ENCODE measurements at regions not wholly inside any gene's neighbourhood (a gene's known extent, or its start where the extent isn't known, plus 50 kb on each side); places are given as distances from the start of the nearest gene placed in this dataset.
"Not testable (repeated sequence)": the region's sequence is repeated elsewhere in the genome, so short reads cannot be mapped to it uniquely, and the experiment has no call there.

DNA sequence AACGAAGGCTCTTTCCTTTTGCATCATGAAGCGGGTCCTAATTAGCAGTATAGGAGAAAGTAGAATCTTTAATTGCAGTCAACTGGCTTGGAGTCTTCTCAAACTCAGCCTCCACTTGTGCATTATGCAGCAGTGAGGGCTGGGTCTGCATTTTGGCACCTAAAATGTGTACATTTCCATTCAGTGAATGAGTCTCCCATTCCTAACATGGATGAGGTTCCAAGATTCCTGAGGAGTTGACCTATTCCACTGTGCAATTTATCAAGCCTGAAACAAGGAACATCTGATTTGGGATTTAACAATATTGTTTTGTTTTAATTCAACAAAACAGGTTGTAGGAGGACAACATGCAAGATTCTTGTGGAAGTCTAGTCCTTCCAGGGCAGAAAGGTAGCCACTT is 171.8 kb upstream of the S1PR3 start:
- DNase-seq = no peak

- no peak for DNase-seq
Observed at GRCh38 chr9:88820055-88820454, 171.2 kb upstream of the S1PR3 start.

DNA sequence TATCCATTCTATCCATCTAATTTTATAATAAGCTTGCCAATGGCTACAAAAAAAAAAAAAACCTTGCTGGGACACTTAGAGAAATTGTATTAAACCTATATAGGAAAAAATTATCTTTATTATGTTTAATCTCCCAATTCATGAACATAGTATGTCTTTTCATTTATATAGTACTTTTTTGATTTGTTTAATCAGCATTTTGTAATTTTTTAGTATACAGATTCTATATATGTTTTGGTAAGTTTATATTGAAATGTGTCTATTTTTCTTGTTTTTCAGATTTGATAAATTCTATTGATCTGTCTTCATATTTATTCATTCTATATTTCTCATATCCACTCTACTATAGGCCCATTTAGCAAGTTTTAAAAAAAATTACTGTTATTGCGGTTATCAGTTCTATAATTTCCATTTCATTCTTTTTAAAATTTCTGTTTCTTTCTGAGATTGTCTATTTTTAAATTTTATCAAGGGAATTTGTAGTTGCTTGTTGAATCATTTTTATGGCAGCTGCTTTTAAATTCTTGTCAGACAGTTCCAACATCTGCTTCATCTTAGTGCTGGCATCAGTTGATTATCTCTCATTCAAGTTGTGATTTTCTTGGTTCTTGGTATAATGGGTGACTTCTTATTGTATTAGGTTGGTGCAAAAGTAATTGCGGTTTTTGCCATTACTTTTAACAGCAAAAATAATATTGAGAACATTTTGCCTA is 170.1 kb upstream of the S1PR3 start:
- no peak for DNase-seq

GRCh38 chr9:88821746-88822106 is 169.5 kb upstream of the S1PR3 start:
- no peak for DNase-seq

DNA sequence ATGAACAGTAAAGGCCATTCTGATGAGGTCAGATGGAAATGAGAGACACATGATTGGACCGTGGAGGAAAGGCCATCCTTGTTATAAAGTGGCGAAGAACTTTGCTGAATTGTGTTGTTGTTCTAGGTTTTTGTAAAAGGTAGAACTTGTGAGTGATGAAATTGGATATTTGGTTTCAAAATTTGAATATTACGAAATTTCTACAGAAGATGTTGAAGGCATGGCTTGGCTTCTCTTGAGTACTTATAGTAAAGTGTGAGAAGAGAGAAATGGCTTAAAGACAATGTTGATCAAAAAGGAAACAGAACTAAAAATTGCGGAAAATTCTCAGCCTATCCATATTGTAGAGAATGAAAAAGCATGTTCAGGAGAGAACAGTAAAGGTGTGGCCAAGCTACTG is 166.6 kb upstream of the S1PR3 start:
- no peak for DNase-seq

GRCh38 chr9:88826181-88826580 is 165.1 kb upstream of the S1PR3 start:
- no peak for DNase-seq

DNA sequence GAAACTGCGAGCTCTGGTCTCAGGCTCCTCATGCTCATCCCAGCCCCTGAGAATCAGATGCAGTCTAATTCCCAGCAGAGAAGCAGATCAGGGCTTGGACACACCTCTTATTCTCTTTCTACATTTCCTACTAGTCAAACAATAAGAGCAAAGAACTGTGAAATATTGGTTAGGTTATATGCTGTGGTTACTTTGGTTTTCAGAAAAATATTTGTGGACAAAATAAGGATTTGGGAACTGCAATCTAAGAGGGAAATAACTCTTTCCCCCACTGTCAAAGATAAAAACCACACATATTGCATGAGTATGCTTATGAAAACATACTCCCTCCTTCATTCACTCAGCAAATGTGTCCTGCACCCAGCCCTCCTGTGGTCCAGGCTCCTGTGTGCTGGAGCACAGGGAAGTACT is 164.5 kb upstream of the S1PR3 start:
- DNase-seq = no peak

DNA sequence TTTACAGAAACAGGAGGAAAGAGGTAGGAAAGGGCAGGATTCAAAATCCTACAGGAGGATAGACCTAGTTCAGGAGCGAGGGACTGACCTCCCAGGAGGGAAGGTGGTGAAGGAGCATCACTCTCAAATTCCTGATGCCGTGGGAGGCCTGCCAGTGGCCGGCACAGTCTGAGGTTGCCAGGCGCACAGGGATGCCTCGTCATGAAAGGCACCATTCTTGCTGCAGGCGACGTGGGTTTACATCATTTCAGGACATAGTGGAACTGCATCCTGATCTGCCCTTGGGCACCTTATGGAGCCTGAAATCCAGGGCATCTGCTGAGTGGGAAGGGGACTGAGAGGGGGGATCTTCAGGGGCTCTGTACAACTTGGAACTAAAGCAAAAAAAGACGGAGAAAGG is 163.2 kb upstream of the S1PR3 start:
- no peak for DNase-seq

DNA sequence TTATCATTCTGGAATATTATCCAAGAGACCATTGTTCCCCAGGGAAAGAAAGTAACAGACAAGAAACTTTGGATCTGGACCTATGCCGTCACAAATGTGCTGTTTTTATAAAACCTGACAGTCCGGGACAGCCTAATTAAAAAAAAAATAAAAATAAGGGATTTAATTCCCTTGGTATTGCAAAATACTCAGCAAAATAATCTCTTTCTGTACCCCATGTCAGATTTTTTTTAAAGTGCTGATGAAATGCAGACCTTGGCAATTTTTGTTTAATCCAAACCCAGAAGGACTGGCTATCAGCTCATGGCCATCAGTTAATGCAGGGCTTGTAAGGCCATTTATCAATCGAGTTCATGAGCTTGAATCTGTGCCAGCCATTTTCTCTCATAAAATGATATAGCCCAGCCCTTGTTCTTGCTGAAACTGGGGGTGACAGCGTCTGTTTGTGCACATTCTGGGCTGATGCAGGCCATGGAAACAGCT is 162.7 kb upstream of the S1PR3 start:
- no peak for DNase-seq

DNA sequence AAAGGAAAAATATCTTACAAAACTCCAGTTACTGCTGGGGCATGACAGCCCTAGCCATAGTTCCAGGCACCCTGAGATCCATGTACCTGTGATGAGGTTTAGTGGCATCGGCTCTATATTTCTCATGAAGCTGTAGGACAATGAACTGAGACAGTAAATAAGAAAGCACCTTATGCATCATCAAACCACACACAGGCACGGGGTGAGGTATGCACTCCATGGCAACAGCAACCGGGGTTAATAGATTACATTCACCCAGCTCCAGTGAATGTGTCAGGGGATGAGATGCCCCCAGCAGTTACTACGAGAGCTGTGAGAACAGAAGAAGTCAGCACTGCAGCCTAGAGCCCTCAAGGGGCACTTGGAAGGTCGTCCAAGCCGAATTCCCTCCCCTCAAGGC is 162.0 kb upstream of the S1PR3 start:
- no peak for DNase-seq

- no peak for DNase-seq
Observed at GRCh38 chr9:88831713-88832407, 159.4 kb upstream of the S1PR3 start.

DNA sequence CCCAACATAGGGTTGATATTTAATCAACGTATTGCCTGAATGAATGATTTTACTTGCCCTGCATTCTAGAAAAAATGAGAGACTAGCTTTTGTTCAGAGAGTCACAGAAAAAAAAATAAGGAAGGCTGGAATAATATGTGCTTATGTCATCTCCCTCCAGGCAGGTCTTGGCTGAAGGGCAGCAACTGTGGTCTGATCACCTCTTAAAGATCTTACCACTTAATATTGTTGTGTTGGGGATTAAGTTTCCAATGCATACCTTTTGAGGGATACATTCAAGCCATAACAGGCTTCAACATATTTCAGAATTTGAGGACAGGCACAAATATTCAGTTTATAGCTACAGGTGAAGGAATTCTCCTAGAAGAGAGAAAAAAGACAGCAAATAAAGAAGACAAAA is 157.3 kb upstream of the S1PR3 start:
- DNase-seq = no peak

GRCh38 chr9:88835038-88835466 is 156.2 kb upstream of the S1PR3 start:
- DNase-seq = no peak

DNA sequence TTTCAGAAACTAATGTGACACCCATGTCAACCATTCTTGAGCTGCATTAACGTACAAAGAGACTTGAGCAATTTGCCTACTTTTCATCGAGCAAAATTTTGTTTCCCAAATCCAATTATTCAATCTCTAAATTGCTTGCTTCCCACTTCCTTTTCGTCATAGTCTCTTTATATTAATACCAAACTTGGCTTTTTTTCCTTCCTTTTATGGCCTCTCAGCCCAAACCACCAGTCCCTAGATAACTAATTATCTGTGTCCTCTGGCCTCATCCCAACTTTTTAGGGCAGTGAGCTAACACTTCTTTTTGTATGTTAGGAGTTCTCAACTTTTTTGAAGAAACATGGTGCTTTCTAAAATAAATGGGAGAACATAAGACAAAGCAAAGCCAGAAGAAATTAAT is 155.5 kb upstream of the S1PR3 start:
- DNase-seq = no peak

- no peak for DNase-seq
Observed at GRCh38 chr9:88837731-88838130, 153.5 kb upstream of the S1PR3 start.

DNA sequence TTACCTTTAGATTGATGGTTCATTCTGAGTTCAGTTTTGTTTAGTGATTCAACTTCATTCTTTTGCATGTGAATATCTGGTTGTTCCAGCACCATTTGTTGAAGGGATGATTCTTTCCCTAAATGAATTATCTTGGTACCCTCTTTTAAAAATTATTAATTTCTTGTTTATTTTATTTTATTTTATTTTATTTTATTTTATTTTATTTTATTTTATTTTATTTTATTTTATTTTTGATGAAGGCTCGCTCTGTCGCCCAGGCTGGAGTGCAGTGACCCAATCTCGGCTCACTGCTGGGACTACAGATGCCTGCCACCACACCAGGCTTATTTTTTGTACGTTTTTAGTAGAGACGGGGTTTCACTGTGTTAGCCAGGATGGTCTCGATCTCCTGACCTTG is 141.4 kb upstream of the S1PR3 start:
- not testable (repeated sequence) for DNase-seq

- no peak for DNase-seq
Observed at GRCh38 chr9:88852794-88853193, 138.5 kb upstream of the S1PR3 start.

DNA sequence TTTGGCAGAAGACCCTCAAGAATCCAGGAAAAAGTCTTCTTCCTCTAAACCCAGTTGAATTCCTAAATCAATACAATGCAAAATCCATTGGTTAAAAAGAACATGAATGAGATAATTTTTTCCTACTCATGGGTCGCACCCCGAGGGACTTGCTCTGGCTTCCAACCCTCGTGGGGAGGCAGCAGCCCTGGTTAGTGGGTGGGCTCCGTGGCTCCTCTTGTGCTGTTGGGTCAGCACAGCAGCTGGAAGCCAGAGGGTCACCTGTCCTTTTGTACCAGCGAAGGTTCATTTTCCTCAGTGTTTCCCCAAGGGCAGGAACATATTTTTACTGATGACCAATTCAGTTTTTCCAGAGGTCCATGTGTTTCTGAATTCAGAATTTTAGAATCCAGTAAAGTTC is 120.6 kb upstream of the S1PR3 start:
- DNase-seq = no peak

- no peak for DNase-seq
Observed at GRCh38 chr9:88871669-88872068, 119.6 kb upstream of the S1PR3 start.

GRCh38 chr9:88872192-88872946 is 118.9 kb upstream of the S1PR3 start:
- no peak for DNase-seq

DNA sequence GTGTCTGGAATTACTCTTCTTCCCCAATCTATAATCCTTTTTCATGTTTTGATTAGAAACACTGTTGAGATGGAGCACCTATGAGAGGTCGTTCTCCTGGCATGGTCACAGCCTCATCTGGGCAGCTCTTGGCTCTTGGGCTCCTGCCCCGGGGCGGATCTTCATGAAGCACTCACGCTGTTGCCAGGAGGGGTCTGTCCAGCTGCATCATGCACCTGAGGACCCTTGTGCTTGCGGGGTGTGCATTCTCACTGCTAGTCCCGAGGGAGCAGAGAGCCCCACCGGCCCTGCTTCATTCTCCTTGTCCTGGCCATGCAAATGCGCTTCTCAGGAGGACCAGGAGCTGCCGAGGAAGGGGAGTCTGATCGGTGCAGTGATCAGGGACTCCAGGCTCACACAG is 117.6 kb upstream of the S1PR3 start:
- no peak for DNase-seq

DNA sequence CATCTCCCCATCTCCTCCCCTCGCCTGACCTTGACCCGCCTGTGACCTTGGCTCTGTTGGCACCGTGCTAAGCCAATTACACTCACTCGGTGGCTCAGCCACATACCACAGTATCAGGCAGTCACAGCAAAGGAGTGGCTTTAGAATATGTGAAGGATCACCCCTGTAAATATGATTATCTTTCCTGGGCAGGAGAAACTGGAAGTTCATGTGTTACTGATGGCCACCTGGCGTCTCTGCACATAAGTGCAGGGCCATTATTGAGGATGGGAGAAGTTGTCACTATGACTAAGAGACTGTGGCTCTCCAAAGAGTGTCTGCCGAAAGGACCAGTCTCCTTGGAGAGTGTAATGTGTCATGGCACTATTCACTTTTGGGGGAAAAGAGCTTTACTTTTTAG is 116.9 kb upstream of the S1PR3 start:
- no peak for DNase-seq

- no peak for DNase-seq
Observed at GRCh38 chr9:88875400-88876120, 115.7 kb upstream of the S1PR3 start.

Measured in activated CD8-positive, alpha-beta memory T cell treated with anti-CD3 and anti-CD28 coated beads for 24 hours (primary cell).